SK-MEL-5 (cell line): ENCODE measurements at regions not wholly inside any gene's neighbourhood (a gene's known extent, or its start where the extent isn't known, plus 50 kb on each side); places are given as distances from the start of the nearest gene placed in this dataset.

ENCODE experiments used
- DNase-seq: peaks from one replicate; pipeline ENCODE4 v3.0.0-alpha.2; 2016; ENCODE audit warnings: low read depth, low spot score
- in situ Hi-C: cut with HindIII; loops from 2 replicates; pipeline ENCODE4 v1.10.0; 2016; ENCODE audit warnings: low sequenced_read_pairs, high pct_unique_total_duplicates, low pct_unique_long_range_greater_than_20kb

DNA sequence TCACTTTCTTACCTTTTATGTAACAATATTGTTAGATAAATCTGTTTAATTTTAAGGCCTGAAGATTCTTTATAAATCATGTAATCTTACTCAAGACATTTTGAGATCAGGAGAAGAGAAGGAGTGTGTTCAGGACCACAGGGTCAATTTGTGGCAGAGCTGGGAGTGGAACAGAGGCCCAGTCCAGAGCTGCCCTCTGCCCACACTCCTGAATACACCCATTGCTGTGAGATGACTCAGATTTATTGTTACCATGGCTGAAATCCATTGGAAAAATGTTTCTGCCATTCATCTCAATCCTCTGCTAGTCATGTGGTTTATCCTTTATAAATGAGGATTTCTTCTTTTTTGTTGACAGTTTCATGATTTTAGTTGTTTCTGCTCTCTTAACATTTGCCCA is 100.5 kb upstream of the STXBP6 start:
- in situ Hi-C loops = no loop called here

DNA sequence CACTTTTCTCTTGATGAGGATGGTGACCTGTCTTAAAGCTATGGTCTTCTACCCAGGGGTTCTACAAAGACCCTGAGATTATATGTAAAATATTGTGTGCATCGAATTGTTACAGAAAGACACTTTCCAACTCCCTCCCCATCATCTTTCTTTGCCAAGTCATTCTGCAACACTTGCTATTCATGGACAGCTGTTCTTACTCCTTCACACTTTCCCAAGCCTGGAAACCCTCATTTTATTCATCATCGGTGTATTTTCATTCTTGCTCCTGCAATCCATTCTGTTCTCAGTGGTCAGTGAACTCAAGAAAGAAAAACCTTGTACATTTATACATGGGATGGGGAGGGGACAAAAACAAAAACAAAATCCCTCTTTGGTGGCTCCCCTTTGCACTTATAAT is 90.5 kb upstream of the STXBP6 start:
- in situ Hi-C loops = loop anchor here (25.0 kb wide), 1 partner anchor 403 kb away; no protein-coding TSS in a partner anchor
- no peak for DNase-seq

More for the DNA sequence above, 100.5 kb upstream of the STXBP6 start:
- DNase-seq = peak; percentile 23

DNA sequence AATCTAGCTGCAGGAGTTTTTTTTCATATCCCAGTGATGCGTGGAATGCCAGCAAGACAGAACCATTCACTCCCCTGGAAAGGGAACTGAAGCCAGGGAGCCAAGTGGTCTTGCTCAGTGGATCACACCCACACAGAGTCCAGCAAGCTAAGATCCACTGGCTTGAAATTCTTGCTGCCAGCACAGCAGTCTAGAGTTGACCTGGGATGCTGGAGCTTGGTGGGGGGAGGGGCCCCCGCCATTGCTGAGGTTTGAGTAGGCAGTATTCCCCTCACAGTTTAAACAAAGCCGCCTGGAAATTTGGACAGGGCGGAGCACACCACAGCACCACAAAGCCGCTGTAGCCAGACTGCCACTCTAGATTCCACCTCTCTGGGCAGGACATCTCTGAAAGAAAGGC is 86.9 kb upstream of the STXBP6 start:
- in situ Hi-C loops = loop anchor here (25.0 kb wide), 1 partner anchor 400 kb away; no protein-coding TSS in a partner anchor
- no peak for DNase-seq

DNA sequence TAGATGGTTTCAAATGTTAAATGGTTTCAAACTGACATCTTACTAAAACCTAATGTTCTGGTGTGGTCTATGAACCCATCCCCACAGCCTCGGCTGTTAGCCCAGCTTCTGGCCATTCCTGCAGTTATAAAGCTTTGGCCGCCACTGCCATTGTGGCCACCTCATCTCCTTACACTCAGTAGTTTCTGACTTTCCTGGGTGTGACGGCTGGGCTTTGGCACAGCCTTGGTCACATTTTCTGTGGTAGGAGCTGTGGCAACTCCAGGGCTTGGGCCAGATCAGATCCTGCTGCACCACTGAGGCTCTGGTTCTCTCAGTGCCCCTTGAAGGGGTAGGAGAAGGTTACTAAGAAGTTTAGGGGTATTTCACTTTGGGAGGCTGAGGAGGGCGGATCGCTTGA is 84.2 kb upstream of the STXBP6 start:
- no peak for DNase-seq
- in situ Hi-C loops = loop anchor here (25.0 kb wide), 1 partner anchor 397 kb away; no protein-coding TSS in a partner anchor

DNA sequence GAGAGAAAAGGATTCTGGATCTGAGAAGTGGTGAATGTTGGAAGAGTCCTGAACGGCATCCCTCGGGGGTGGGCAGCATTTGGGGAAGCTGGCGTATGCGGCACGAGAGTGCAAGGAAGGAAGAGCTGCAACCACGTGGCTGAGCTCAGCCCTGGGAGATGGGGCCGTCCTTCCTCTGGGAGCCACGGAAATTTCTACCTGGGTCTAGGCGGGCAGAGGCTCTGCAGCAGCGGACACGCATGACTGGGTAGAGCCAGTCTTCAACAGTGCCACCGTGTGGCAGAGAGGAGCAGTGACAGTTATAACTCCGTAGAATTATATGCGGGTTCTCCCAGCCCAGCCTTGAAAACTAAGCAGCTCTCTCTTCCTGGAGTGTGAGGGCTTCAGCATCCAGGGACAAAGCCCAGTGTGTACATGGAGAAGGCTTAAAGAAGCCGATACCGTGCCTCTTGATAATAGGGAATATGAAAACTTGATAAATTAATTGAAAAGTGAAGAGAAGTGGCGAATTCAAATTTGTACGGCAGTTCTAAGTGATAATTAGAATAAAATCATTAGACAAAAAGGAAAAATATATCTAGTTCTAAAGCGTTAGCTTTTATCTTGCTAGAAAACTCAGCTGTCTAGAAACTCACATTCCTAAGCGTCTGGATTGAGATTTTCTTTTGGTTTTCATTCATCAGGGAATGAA is 82.9 kb upstream of the STXBP6 start:
- peak; percentile 80 for DNase-seq
- in situ Hi-C loops = loop anchor here (25.0 kb wide), 1 partner anchor 396 kb away; no protein-coding TSS in a partner anchor

DNA sequence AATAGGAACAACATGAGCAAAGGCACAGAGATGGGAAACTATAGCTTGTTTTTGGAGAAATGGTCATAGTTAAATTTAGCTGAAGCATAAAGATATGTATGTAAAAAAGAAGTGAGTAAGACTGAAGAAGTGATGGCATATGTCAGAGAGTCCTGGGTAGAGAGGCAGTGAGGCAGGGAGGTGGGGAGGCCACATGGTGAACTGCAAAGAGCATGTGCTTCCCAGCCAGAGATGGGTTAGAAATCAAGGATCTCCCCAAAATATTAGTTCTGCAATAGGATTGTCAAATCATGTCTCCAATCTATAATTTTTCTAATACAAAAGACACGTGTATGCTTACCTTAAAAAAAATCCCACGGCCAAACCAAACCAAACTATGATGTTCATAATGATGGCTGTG is 82.1 kb upstream of the STXBP6 start:
- in situ Hi-C loops = loop anchor here (25.0 kb wide), 1 partner anchor 395 kb away; no protein-coding TSS in a partner anchor
- DNase-seq = no peak

DNA sequence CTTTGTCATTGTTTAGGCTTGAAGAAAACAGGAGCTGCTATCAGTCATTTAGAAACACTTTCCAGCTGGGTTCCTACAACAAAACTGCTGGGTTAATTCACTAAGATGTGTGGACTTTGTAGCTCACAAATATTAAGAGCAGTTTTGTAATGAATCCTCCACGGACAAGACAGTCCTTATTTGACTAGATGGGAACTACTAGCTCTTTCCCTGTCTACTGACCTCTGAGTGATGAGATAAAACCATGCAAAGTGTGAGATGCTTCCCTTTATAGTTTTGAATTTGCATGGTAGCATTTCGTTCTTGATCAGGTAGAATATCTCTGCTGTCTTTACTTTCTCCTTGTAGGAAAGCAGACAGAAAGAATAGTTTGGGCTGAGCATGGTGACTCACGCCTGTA is 72.9 kb upstream of the STXBP6 start:
- in situ Hi-C loops = no loop called here
- DNase-seq = no peak

DNA sequence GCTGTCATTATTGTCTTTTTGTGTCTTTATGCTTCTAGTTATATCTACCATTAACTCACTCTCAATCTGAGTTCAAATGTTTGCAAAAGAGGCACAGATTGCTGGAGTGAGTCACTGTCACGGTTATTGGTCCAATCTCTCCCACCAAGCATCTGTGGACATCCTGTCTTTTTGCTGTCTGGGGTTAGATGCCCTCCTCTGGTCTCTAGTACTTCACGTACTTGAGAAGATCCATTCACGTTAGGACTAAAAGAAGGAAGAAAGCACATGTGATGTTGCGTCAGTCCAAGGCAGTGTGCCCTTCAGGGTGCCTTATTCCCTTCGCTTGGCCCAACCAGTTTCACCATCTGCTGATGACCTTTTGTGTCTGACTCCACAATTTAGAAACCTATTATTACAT is 72.3 kb upstream of the STXBP6 start:
- in situ Hi-C loops = no loop called here

DNA sequence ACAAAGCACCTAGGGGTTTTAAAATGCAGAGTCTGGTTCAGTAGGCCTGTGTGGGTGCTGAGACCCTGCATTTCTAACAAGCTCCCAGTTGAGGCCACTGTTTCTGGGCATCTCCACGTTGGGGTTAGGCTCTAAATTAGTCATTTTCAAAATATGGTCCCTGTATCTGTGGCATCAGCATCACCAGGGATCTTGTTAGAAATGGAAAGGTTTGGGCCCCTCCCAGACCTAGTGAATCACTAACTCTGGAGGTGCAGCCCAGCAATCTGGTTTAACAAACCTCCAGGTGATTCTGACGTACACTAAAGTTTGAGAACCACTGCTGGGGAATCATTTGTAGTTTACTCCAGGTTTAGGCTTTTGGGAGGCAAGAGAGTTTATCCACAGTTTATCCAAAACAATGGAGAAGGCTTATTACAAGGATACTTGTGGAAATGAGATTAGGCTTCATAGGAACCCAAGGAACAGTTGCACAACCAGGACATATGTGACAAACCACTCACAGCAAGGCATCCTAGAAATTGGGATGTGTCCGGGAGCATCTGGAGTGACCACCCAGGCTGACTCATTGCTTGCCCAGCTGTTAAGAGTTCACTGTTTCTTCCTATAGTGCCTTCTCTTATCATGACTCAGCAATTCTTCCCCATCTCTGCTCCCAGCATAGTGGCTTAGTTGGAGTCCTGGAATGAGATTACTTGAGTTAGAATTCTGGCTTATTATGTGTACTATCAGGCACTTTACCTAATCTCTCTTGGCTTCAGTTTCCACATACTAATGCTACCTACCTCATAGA is 71.6 kb upstream of the STXBP6 start:
- in situ Hi-C loops = no loop called here
- DNase-seq = no peak

More for the DNA sequence above, 72.3 kb upstream of the STXBP6 start:
- DNase-seq = no peak

DNA sequence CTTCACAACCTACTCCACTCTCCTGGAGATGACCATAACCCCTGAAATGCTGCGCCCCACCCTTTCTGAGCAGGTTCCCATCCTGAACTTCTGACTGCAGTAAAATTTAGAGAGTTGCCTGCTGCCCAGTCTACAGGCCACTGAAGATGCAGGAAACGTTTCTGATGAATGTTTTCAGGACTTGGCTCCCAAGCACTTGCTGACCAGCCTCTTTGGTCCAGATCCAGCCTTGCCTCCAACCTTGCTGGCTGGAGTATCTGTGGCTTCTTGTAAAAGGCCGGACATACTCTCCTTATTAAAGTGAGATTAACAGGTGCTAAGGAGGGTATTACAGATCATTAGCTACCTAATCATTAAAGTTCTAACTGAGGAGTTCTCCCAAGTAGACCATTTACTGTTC is 70.3 kb upstream of the STXBP6 start:
- no peak for DNase-seq
- in situ Hi-C loops = no loop called here

DNA sequence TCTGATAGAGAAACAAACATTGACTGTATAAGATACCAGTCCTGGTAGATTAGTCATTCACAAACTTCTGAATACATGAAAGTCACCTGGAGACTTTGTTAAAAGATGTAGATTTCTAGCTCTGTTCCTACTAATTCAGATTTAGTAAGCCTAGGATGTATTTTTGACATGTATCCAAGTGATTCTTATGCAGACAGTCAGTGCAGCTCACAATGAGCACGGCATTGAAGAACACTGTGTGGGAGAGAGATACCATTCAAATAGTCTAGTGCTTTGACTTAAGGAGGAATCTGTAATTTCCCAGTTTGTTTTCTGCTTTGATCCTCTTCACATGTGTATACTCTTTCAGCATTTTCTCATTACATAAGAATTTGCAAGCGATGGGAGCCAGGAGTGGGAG is 68.7 kb upstream of the STXBP6 start:
- DNase-seq = no peak
- in situ Hi-C loops = no loop called here

DNA sequence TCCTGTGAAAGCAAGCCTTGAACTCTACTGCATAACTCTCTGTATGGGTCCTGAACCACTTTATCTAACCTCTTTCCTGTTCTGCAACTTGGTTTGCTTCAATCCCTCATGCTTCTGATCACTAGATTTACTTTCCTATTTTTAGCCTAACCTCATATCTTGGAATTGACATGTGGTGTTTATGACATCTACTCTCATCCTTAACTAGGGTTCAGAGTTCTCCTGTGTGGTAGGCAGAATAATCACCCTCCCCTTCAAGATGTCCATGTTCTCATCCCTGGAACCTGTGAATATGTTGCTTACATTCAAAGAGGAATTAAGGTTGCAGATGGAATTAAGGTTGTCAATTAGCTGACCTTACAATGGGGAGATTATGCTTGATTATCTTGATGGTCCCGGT is 67.4 kb upstream of the STXBP6 start:
- in situ Hi-C loops = no loop called here
- no peak for DNase-seq

DNA sequence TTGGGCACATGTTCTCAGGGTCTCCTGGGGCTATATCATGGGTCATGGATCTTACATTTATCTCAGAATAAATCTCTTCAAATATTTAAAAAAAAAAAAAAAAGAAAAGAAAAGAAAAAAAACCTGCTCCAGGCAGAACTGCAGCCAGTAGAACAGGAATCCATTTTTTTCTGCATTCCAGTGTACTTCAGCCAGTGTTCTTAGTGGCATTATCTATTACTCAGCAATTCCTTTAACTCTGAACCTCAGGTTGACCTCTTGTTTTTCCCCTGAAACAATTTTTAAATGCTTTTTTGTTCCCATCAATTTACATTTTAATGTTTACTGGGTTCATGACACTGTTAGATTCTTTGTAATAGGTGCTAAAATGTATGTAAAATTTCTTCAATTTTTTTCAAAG is 66.7 kb upstream of the STXBP6 start:
- in situ Hi-C loops = no loop called here
- DNase-seq = no peak

DNA sequence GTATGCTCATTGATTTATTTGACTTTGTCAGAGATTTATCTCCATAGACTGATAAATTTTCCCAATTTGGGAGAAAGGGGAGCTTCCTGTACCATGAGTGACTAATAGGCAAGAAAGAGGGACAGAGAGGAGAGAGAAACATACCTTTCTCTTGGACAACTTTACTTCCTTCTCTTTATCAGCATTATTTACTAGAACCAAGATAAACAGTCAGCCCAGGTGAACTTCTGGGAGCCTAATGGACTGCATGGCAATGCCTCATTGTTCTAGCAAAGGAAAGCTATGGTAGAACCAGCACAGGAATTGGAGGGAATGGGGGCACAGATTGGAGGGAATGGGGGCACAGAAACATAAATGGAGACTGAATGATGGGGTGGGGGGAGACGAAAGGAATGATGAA is 63.4 kb upstream of the STXBP6 start:
- in situ Hi-C loops = no loop called here
- DNase-seq = no peak

DNA sequence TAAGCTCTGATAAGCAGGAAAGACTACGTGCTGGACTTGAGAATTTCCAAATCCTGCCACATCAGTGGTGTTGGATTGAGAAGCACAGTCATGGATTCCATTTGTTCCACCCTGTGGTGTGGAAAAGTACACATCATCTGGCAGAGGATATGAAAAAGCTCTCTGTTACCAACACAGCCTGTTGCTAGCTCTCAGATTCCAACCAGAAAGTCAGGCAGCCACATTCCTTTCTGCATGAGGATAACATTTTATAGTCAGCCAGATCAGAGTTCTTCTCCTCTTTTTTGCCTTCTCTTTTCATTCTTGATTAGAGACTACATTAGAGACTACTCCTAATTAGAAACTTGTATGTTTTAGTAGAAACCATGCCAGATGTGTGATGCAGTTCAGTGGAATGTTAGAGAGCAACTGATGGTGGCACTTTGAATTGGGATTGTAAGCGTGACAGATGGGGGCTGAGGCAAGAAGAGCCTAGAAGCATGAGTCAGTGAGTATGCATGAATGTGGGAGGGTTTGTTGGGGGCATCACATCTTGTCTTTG is 61.2 kb upstream of the STXBP6 start:
- peak; percentile 73 for DNase-seq
- in situ Hi-C loops = no loop called here

DNA sequence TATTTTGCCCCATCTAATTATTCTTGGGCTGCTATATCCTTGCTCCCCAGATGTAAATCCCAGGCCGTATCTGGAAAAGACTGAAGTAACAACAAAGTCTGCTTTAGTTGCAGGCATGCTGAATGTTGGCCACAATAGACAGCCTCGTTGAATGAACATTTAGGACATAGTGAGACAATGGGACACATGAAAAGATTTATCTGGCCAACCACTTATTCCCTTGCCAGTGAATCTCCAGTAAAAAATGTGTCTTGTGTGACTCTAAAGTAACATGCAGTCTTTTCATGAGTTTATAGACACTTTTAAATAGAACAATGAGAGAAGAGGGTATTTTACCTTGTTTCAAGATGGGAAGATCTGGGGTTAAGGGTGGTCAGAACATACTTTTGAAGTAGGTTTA is 60.2 kb upstream of the STXBP6 start:
- in situ Hi-C loops = no loop called here
- no peak for DNase-seq

DNA sequence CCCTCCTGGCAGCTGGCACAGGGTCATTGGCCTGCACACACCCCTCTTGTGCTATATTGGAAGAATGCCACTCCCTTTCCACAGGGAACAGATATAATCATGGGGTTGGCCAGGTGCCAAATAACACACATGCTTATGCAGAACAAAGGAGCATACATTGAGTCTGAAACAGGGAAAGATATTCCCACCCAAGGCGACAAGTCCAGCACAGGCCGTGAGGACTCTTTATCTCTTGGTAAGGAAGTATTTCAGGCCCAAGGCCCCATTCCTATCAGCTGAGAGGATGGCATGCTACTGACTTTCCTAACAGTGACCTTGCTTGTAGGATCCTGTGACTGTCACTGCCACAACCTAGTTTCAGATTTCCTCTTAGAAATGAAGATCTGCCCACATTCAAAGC is 59.0 kb upstream of the STXBP6 start:
- in situ Hi-C loops = no loop called here
- peak; percentile 83 for DNase-seq

DNA sequence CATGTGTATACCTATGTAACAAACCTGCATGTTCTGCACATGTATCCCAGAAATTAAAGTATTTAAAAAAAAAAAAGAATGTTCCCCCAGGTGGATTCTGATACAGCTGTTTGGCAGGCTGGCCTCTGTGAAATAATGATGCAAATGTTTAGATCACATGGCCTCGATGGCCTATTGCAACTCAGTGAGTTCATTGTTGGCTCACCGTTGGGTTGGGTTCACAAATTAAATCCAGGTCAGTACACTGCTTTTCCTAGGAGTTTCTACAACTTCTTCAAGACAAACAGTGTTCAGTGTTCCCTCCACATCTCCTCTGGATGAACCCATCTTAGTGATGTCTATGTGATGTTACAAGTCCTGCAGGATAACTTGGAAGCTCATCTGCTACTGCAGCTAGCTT is 58.3 kb upstream of the STXBP6 start:
- in situ Hi-C loops = no loop called here
- DNase-seq = no peak

DNA sequence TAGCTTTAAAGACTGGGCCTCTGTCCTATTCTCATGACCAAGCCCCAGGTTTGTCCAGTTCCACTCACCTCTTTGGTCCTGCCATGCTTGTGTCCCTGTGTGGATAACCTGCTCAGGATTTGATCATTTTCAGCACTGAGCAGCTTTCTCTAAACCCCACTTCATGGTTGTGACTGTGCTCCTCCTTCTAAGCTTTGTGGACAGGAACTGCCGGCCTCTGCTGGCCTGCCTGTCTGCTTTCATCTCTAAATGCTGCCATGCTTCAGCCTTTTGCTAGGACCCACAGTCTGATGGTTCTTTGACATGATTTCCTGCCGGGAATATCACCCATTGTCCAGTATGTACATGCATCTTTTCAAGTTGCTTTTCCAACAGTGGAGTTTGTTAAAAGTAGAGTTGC is 53.9 kb upstream of the STXBP6 start:
- in situ Hi-C loops = no loop called here
- no peak for DNase-seq
